Renal cortical epithelial cell (primary cell): ENCODE measurements at regions not wholly inside any gene's neighbourhood (a gene's known extent, or its start where the extent isn't known, plus 50 kb on each side); places are given as distances from the start of the nearest gene placed in this dataset.

Source experiments
- DNase-seq: peaks from one replicate; pipeline ENCODE4 v3.0.0-alpha.2; 2011; ENCODE audit warnings: low read depth

DNA sequence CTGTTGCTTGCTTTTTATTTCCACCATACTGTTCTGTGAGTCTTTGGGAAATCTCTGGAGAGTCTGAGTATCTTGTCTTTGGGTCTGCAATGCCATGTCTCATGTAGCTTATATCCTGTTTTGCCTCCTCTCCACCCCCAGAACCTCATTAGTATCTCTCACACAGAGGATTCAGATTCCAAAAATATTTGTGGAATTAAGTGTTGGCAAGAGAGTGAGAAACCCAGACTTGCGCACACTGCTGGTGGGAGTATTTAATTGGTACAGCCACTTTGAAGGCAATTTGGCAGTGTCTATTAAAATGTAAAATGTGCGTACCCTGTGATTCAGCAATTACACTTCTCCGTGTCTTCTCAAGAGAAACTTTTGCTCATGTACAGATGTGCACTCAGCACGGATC is 68.6 kb downstream of the ZNF621 start:
- peak; percentile 44 for DNase-seq

DNA sequence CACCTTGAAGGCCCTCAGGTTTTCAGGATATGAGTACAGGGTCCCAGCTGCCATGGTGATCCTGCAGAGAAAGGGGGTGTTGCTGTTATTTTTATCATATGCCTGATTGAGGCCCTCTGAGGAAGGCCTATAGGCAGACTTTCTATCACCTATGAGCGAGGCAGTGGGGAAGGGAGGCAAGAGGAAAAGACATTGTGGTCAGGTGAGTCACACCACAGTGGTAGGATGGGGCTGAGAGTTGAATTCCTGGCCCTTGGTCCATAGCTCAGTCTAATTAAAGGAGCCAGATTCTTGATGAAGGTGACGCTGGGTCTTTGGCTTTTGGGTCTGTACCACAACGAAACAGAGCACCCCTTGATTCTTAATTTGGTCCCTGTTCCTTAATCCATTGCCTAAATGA is 72.7 kb downstream of the ZNF621 start:
- DNase-seq = peak; percentile 68

DNA sequence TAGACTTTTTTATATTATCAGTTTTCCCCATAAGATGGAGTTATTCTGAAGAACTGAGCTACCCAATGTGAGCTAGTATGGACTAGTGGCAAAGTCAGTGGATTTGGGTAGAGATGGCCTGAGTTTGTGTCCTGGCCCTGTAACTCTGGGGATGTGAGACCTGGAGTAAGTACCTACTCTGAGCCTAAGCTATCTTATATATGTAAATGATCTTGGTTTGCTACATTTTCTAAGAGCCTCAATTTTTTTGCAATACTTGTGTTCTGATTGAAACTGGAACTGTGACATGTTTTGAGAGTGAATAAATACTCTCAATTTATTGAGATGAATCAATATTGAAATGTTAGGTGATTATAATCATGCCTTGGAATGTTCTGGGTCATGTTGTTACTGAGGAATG is 73.6 kb downstream of the ZNF621 start:
- no peak for DNase-seq

DNA sequence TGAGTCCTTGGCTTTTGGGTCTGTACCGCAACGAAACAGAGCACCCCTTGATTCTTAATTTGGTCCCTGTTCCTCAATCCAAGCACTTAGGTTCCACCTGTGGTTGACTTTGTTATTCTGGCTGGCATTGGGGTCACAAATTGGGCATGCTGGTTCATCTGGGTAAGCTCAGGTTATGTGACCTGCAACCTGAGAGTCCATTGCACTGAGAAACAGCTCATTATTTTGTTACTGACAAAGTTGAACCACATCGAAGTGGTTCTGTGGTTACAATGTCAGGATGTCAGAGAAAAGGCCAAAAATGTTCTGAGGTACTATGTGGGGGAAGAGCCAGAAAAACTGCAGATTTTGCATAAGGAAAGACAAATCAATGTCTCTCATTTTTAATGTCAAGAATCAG is 74.2 kb downstream of the ZNF621 start:
- no peak for DNase-seq

DNA sequence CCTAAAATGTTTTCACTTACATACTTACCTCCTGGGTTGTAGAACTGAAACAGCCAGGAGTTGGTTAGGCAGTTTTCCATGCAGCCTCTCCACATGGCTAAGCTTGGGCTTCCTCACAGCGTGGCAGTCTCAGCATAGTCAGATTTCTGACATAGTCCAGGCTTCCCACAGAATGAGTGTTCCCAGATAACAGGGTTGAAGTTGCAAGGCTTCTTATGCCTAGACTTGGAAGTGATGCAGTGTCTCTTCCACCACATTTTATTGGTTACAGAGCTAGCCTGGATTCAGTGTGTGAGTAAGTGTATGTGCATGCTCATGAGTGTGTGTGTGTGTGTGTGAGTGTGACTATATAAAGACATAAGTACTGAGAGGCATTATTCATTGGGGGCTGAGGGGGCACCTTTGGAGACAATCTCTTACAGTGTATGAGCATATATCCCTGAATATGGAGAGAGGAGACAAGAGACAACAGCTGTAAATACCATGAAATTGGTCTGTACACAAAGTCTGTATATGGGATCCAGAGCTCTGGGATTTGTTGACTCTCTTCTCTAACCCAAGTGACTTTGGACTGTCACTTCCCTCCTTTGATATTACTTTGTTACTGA is 78.1 kb downstream of the ZNF621 start:
- DNase-seq = no peak

DNA sequence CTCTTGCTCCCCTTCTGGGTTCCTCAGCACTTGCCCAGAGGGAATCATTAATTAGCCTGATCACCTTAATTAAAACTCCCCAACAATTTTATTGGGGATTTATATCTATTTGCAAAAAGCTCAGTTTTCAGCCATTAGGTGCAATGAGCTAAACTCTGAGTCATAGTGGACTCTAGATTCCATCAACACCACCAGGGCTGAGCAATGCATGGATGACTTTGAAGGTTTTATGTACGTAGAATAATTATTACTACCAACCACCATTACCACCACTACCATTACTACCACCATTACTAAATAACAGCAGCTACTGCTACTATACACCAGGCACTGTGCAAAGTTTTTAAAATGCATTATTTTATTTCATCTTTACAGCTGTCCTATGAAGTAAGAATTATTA is 81.2 kb downstream of the ZNF621 start:
- DNase-seq = peak; percentile 64

DNA sequence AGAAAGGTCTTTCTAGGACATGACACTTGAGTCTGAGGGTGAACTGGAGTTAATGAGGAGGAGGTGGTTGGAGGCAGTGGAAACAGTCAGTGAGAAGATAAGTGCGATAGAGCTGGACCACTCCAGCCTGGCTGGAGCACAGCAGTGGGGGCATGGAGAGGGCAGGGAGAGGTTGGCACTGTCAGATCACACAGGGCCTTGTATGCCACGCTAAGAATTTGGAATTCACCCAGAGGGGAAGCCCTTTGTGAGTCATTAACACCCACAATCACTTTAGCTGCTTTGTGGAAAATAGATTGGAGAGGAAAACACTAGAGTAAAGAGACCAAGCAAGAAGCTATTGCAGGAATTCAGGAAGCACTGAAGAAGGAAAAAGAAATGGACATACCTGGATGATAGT is 83.3 kb downstream of the ZNF621 start:
- DNase-seq = peak; percentile 81

DNA sequence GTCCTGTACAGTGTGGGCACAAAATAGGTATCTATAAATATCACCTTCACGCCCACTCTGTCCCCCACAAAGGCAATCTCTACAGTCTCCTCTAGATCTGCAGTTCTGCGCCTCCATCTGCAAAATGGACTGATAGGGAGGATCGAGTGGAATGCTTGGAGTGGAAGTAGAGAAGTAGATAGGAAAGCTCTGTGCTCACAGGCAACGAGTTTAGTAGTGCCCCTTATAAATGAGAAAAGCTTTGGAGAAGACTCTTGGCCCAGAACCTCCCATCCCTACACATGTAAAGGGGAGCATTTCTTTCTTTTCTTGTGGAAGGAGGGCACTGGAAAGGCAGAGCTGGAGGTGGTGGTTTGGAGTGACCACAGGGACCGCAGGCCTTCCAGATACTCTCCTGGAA is 88.5 kb downstream of the ZNF621 start:
- no peak for DNase-seq

DNA sequence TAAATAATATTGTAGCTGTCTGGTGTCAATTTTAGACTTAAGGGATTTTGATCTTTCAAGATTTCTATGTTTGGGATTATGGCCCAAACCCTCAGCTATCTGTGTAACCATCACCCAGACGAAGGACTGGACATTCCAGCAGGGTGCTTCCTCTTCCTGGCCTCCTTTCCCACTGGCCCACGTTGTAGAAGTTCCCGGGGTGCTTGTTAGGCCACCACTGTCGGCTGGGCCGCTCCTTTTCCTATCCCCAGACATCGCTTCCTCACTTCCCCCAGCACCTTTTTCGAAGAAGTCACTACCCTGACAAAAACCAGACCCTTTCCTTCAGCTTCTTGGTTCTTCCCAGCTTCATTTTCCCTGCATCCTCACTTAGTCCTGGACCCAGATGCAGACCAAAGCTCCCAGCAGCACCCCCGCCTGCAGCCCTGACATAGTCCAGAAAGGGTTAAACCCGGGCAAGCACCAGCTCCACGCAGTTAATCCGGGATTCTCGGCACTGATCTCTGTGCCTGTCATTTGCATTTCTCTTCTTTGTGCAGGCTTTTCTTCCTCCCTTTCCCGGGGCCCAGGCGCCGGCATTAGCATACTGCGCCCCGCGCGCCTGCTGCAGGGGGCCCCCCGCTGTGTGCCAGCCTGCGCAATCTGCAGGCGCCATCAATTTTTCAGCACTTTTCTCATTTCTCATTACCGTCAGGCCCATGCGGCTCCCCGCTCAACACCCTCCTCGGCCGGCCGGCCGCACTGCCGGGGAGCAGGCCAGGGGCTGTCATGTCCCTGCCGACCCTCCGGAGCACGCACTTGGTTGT is 90.6 kb downstream of the ZNF621 start:
- no peak for DNase-seq

DNA sequence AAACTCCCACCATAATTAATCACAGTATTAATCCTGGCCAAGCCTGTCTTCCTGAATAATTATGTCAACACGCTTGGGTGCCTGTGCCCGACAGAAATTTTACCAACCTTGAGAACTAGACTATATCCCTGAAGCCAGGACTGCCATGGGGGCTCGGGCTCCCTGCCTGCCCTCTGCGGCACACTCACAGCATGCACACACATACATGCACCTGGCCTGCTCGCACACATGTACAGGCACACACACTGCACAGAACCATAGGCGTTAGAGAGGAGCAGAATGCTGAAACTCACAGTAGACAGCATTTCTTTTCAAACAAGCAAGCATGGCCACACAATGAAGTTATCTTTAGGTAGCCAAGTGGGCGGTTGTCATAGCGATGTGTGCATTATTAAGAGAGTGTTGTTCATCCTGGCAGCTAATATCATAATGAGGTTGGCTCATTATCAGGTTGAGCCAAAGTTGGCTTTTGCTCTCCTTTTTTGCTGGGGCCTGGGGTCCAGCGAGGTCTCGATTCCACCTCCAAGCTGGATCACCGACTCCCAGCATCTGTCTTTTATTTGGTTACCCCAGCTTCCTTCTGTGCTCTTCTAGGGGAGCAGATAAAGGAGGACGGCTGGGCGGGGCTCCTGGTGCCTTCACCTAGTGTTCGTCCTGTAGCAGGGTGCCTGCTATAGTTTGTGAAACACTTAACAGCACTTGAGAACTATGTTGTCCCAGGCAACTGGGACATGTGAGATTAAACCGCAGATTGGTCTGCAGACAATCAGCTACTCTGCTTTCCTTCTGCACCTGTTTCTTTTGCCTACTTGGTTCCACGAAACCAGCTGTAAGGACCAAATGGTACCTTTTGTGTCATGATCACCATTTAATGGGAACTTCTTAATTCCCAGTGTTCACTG is 91.4 kb downstream of the ZNF621 start:
- DNase-seq = no peak

DNA sequence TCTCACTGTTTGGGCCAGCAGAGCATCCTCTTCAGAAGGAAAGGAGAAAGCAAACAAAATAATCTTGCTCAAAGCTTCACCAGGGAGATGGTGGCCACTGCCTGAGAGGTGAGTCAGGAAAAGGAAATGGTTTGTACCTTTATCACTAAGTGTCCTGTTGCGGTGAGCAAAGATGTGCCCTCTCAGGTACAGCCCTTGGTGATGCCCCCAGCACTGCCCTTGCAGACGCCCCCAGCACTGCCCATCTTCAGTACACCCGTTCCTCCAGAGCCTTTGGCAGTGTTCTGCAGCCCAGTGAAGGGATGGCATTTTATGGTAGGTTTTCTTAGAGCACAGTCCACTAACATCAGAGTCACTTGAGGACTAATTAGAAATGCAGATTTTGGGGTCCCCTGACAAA is 92.3 kb downstream of the ZNF621 start:
- DNase-seq = no peak

DNA sequence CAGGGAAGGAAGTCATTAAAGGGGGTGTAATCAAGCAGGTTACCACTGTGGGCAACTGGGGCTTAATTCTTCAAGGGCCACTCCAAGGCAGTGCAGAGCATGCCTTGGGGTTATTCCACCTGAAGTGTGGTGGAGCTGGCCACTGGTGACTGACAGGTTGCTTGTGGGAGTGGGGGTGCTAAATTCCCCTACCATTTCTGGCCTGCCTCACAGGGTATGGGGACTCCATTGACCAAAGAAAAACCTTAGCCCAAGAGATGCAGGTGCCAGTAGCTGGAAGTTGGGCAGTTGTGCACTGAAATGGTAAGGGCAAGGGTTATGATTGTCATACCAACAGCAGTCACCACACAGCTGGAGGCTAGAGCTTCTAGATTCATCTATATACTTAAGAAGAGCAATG is 93.4 kb downstream of the ZNF621 start:
- no peak for DNase-seq

DNA sequence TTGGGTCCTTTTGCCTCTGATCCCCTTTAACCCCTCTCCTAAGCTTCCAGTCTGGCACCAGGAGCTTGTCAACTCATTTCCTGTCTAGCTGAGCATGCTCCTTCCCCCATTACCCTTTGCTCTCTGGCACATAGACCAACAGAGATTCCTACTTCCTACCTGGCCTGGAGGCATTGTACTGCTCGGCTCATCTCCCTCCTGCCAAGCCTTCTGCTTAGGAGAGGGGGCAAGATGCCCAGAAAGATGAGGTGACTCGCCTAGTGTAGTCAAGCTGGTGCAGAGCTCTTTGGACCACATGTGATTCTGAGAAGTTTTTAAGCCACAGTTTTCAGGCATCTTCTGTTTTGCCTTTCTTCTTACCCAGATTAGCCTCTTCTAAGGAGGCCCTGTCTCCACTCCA is 95.4 kb downstream of the ZNF621 start:
- peak; percentile 45 for DNase-seq

DNA sequence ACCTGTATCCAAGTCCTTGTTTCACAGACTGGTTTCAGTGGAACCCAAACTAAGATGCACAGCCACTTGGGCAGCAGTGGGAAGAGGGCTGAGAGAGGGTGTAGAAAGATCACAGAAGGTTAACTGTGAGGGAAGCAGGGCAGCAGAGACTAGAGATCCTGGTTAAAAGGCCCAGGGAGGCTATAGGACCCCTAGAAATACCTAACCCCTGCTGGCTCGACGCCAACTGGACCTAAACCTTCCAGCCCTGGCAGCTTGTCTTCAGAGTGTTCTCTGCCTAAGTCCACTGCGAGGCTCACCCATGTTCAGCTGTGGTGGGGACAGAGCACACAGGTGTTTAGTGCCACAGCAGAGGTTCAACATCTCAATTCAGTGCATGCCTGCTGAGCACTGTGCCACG is 96.5 kb downstream of the ZNF621 start:
- DNase-seq = no peak

DNA sequence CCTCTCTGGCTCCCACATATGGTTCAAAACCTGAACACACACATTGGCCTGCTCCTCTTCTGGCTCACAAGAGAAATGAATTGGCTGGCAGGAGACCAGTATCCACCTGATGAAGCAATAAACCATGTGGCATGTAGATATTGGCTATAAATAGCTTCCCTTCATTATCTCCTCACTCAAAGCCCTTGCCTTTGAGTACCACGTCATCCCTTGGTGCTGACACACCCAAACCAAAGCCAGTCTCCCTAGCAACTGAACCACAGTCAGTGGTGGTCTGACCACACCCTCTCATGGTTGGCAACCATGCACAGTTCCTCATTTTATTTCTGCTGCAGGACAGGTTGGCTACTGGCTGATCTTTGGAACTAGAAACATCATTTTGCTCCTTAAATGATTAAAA is 98.8 kb downstream of the ZNF621 start:
- DNase-seq = peak; percentile 79

DNA sequence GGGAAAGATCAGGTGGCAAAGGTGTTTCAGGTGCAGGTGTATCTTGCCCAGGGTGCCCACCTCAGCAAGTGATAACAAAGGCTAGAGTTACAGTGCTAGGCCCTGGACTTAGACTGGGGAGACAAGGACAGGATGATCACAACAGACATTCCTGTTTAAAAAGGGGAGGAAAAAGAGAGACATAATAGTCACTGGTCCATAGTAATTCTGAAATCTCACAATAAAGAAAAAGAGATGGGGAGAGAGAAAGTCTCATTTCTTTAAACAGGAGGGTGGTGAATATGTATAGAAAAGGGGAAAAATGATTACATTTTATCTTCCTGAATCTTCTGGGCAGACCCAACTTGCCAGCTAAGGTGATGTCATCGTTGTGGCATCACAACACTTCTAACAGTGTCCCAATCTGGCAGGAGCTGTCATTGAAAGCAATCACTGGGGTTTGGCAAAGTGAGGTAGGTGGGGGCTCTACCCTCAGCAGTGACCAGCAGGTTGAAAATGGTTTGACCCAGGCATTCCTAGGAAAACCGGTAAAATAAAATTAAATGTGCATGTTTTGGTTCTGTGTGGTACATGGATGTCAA is 99.5 kb downstream of the ZNF621 start:
- DNase-seq = no peak

DNA sequence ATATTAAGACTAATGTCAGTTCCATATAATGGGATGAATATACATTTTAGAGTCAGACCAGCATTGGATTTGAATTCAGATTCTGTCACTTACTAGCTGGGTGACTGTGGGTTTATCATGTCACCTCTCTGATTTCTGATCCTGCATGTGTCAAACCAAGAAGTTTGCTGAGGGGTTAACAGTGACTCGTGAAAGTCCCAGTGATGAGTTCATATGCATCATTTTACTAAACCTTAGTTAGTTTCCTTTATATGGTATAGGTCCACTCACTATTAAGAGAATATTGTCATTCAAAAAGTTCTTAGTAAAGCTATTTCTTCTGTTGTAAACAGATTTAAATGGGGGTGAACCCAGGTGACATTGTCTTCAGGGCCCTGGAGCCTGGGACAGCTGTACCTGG is 102.3 kb downstream of the ZNF621 start:
- no peak for DNase-seq

DNA sequence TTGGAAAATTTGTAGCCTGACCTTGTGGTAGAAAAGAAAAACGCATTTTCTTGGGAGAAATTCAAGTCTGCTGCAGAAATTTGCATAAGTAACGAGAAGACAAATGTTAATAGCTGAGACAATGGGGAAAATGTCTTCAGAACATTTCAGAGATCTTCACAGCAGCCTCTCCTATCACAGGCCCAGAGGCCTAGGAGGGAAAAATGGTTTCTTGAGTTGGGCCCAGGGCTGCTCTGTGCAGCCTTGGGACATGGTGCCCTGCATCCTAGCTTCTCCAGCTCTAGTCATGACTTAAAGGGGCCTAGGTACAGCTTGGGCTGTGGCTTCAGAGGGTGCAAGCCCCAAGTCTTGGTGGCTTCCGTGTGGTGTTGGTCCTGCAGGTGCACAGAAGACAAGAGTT is 104.2 kb downstream of the ZNF621 start:
- no peak for DNase-seq

DNA sequence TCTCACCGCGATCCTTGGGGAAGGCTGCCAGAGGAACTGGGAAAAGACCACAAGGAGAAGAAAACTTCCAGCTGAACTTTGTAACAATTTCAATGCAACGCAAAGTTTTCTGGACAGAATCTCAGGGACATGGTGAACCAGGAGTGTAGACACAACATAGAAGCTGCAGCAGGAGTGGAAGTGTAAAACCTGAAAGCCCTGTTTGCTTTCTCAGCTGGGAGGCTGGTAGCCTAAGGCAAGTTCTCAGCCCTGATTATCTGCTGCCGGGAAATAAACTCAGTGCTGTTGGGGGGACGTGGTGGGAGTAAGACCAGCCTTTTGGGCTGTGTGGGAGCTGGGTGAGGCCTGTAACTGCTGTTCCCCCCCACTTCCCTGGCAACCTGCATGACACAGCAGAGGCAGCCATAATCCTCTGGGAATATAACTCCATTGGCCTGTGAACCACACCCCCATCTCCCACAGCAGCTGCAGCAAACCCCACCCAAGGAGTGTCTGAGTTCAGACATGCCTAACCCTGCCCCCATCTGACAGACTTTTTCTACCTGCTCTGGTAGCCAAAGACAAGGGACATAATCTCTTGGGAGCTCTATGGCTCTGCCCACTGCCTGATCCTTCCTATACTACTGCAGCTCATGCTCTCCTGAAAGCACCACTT is 106.7 kb downstream of the ZNF621 start:
- no peak for DNase-seq

DNA sequence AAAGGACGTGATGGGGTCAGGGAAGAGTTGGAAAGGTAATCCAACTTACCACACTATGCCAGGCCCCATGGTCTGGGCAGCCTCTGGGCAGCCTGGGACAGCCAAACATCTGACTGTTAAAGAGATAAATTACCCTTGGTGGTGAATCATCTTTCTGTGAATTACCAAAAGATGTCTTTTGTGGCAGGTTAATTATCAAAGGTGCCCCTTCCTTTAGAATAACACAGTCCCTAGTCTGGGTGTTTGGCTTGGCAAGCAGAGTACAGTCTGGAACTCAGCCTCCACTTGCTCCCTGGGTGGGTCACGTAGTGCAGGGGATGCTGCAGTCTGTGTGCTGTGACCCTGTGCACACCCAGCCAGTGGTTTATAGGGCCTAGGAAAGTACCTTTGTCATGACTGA is 113.1 kb downstream of the ZNF621 start:
- peak; percentile 25 for DNase-seq

DNA sequence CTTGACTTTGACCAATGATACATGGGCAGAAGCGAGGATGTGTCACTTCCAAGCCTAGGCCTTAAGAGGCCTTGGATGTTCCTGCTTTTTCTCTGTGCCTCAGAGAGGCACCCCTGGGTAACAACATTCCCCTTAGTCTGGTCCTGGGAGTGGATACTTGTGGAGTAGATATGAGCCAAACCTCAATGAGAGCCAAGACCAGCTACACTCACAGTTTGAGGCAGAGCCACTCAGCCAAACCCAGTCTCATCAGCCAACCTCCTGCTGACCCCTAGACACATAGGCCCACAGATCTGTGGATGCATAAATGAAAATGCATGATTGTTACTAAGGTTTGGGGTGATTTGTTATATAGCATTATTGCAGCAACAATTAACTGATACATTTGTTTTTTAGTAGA is 114.2 kb downstream of the ZNF621 start:
- DNase-seq = no peak

DNA sequence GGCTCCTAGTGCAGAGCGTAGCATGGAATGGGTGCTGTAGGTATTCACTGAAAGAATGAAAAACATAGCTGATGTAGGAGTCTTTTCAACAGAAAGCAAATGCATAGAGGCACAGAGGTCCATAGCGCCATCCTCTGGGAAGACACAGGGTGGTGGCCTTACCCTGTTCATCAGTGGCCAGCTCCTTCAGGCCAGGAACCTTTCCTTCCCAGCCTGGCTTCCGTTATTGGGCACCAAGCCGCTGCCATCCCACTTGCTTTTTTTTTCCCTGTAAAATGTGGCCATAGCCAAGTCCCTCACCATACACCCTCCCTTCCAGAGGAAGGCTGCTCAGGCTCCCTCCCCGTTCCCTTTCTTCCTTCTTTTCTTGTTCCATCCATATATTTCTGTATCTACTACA is 118.1 kb downstream of the ZNF621 start:
- no peak for DNase-seq
